DMS114 treated with DMSO at 0.1 percent for 48 hours (cell line): ENCODE measurements at regions not wholly inside any gene's neighbourhood (a gene's known extent, or its start where the extent isn't known, plus 50 kb on each side); places are given as distances from the start of the nearest gene placed in this dataset.

Experiments
- DNase-seq: peaks from one replicate; lab custom pipeline; 2025; ENCODE audit not compliant: unreplicated experiment; lab: John Stamatoyannopoulos, UW

DNA sequence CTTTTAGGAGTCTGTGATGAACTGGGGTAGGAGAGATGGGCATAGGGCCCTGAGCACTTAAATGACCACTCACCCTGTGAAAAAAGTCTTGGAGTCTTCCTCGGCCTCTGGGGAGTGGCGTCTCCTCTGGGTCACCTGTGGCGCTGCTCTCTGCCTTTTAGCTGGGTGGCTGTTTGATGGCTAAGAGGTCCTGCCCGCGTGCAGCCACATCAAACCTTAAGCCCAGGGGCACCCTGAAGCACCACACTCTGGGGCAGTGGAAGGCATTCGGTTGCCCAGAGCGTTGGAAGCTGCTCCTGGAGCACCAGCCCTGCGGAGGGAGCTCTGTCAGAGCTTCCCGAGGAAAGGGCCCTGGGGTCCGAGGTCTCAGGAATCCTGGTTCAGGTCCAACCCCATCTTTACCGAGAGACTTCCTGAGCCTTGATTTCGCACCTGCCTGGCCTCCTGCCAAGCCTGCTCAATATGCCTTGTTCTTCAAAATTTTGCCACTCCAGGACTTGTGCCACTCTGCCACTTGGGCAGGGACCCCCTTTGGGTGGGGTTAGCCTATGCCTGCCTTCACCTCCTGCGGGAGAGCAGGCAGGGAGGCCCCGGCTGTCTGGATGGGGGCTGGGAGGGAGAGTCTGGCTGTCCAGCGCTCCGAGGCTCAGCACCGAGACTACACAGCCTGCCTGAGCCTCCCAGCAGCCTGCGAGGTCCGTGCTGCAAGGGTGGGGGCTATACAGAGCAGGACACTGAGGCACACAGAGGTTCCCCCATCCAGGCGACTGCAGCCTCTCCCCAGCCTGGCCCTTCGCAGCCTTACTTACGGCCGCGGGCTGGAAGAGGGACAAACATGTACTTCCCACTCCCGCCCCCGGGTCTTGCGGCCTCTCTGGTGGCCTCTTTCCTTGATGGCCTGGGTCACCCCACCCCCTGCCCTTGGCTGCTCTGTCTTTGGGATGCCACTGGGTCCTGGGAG, 63.4 kb upstream of the RNU6ATAC start:
- no peak for DNase-seq

DNA sequence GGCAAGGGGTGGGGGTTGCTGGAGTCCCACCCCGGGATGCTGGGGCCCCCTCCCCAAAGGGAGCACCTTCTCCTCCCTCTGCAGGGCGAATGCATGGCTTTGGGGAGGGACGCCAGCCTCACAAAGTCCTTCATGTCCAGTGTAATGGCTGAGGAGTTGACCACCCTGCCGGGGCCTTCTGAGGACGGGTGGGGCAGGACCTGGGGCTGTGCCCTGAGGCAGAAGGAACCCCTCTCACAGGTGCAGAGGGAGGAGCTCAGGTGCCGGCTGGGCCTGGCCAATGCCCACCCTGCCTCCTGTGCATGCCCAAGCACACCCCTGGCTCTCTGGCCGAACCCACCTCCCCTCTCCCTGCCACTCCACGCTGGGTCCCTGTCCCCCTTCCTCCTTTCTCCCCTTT, 64.3 kb upstream of the RNU6ATAC start:
- DNase-seq, result no peak

DNA sequence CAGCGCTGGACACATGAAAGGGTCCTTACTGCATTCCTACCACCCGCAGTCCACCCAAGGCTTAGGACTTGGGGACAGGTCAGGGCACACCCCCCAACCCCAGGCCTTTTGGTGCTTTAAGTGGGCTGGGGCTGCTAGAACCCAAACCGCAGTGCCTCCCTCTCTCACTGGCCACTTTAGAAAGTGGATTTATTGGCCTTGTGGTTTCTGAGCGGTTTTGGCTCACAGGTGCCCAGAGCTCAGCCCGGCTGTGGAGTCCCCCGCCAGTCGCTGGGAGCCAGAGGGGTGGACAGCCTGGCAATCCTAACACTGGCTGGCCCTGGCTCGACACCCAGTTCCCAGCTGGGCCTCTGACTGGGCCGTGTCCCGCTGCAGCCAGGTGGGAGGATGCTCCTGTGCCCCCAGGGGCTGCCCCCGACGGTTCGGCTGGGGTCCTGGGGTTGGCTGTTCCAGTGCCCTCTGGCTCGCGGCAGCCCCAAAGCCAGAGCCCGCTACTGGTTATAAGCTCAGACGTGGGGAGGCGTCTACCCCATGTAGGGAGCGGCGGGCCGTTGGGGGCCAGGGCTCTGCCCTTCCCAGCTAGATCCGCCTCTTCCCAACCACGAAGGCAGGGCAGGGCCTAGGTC, 65.2 kb upstream of the RNU6ATAC start:
- DNase-seq, result no peak

DNA sequence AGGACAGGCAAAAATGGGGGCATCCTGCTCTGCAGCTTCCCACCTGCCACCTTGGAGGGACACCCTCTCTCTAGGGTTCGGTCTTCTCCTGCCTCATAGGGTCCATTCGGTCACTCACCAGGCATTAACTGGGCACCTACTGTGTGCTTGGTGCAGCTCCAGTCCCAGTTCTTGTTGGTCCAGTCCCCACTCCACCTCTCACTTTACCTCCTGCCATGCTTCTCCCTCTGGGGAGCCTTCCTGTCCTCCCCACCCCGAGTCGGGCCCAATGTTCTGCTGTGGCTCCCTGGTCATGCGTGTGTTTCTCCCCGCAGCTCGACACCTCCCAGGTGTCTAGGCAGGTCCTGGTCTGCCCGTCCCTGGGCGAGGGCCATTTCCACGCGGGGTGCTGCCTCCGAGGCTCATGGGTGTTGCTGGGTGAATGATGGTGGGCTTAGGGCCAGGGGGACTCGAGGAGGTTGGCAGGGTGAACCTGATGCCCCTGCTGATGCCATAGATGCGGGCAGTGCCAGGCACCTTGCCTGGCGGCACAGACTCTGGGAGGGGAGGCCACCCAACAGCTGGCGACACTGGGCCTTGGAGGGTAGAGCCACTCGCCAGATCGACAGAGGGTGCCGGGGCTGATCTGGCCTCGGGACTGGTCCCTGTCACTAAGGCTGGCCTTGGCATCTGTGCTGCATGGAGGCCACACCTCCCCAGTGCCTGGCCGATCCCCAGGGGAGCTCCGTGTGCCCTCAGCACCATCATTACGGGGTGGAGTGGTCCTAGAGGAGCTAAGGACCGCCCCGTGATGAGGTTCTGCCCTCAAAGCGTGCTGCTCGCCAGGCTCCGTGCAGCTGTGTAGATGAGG, 66.0 kb upstream of the RNU6ATAC start:
- no peak for DNase-seq

- no peak for DNase-seq
Observed at GRCh38 chr9:134230942-134231325, 66.6 kb upstream of the RNU6ATAC start.

GRCh38 chr9:134231330-134231745, 67.0 kb upstream of the RNU6ATAC start:
- no peak for DNase-seq

- no peak for DNase-seq
Observed at GRCh38 chr9:134231767-134232166, 67.4 kb upstream of the RNU6ATAC start.

- DNase-seq, result no peak
Observed at GRCh38 chr9:134233022-134233421, 68.7 kb upstream of the RNU6ATAC start.

GRCh38 chr9:134234001-134234660, 69.8 kb upstream of the RNU6ATAC start:
- no peak for DNase-seq

- no peak for DNase-seq
Observed at GRCh38 chr9:134234687-134235359, 70.5 kb upstream of the RNU6ATAC start.

DNA sequence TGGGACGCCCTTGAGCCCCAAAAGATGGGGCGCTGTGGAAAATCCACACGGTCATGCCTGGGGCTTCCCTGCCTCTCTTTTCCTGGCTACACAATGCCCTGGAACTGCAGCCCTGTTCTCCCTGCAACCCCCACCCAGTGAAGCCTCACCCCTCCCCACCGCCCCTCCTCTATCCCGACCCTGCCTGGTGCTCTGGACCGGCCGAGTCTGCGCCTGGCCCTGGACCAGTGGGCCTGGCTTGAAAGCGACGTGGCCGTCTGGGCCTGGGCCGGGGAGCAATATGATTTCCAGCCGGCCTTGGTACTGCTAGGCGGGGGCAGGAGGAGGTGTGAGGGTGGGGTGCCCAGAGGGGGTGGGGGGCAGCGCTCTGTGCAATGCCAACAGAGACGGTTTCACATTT, 71.0 kb upstream of the RNU6ATAC start:
- no peak for DNase-seq

DNA sequence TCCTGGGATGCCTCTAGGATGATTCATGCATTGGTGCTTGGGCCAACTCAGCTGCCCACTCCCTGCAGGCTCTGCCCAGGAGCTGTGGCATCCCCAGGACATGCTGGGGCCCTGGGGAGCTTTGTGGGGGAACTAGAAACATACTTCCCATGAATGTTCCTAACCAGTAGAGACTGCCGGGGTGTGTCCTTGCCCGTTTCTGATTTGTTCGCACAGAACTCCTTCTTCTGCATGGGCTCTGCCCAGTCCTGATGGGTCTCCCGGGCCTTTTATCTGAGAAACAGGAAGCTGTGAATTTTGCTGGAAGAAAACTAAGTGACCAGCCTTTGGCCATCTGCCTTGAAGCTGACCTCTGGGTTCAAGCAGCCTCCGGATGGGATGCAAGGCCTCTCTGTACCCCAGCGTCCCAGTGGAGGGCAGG, 71.6 kb upstream of the RNU6ATAC start:
- DNase-seq, result no peak

DNA sequence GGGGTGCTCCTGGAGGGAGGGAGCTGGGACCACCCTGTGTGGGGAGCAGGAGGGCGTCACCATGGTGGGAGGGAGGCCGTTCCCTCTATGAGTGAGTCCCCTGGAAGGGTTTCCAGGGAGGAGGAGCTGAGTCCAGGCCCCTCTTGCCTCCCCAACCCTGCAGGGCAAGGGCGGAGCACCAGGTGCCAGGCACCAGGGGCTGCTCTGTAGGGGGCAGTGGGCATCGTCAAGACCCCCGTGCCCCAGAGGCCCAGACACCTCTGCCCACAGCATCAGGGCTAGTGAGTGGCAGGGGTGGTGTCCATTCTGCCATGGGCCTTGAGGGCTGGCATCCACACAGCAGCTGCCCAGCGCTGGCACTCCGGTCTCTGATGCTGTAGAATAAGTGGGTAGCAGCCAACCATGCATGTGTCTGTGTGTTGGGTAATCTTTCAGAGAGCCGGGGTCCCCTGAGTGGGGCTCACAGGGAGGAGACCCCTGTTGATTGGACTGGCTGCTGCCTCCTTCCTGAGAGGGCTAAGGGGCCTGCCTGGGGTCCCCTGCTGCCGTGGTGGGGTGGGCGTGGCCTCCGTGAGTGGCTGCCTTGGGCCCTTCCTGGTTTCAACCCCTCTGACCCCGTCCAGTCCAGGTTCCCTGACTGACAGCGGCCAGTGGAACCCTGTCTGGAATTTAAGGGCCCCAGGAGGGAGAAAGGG, 72.7 kb upstream of the RNU6ATAC start:
- DNase-seq, result no peak

DNA sequence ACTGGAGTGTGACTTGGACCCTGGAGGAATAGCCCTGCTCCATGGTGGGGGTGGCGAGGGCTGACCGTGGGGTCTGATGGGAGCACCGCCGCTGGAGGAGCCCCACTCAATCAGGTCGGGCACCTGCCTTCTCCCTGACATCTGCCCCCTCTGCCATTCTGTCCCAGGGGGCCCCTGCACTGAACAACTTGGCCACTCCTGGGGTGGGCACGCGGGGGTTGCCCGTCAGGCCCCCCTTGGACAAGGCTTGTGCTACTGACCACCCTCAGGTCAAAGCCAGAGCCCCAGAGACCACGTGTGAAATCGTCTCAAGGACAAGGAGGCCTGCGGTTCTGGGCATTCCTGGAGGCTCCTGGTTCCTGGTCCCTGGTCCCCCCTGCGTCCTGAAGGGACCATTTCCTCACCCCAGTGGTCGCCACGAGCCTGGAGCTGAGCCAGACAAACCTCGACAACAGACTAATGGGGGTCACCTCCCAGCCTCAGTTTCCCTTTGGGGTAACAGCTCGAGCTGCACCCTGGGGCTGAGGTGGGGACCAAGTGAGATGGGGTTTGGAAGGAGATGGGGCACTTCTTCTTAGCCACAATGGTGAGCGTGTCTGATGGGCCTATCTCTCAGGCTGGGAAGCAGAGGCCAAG, 73.4 kb upstream of the RNU6ATAC start:
- DNase-seq, result no peak

GRCh38 chr9:134239130-134239903, 75.0 kb upstream of the RNU6ATAC start:
- DNase-seq, result no peak

DNA sequence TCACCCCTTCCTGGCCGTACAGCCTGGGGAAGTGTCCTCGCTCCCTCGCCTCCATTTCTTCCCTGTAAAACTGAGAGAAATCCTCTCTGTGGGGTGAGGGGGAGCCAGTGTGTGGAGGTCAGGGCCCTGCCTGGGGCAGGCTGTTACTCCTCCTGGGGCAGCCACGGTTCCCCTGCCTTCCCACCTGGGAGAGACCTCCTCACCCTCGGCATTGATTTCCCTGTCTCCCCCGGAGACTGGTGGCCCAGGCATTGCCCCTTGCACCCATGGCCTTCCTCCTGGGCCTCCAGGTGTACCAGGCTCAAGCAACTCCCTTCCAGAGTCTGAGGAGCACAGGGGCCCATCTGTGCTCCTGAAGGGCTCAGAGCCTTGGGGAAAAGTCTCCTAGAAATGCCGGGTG, 75.6 kb upstream of the RNU6ATAC start:
- no peak for DNase-seq

- no peak for DNase-seq
Observed at GRCh38 chr9:134240361-134240760, 76.0 kb upstream of the RNU6ATAC start.

- no peak for DNase-seq
Observed at GRCh38 chr9:134242706-134243105, 78.3 kb upstream of the RNU6ATAC start.
